Spinal cord (tissue), 9 donors: ENCODE measurements at regions not wholly inside any gene's neighbourhood (a gene's known extent, or its start where the extent isn't known, plus 50 kb on each side); places are given as distances from the start of the nearest gene placed in this dataset.

Experiments used
- DNase-seq, 6 donors: peaks; one replicate each; pipeline versions ENCODE4 v3.0.0 to v3.0.0-alpha.2; 2013 to 2015; ENCODE audit warnings: low spot score in 6 of 6, low read depth in 4 of 6
- H3K27ac ChIP-seq: one replicate; pipeline ENCODE4 v1.5.1; 2013; ENCODE audit warnings: low read depth, low read length, control low read depth
- H3K27me3 ChIP-seq: one replicate; pipeline ENCODE4 v1.6.1; 2013; ENCODE audit warnings: low read length; ENCODE audit not compliant: control insufficient read depth, insufficient read depth
- H3K36me3 ChIP-seq: one replicate; pipeline ENCODE4 v1.6.1; 2013; ENCODE audit warnings: low read length; ENCODE audit not compliant: control insufficient read depth, insufficient read depth
- H3K4me1 ChIP-seq: one replicate; pipeline ENCODE4 v1.6.1; 2013; ENCODE audit warnings: low read length; ENCODE audit not compliant: control insufficient read depth, insufficient read depth
- H3K4me3 ChIP-seq: one replicate; pipeline ENCODE4 v1.5.1; 2013; ENCODE audit warnings: low read depth, low read length, control low read depth
- H3K9me3 ChIP-seq: one replicate; pipeline ENCODE4 v1.6.1; 2013; ENCODE audit warnings: low read length; ENCODE audit not compliant: control insufficient read depth, insufficient read depth
- WGBS: methylation state at CpG from one replicate; pipeline ENCODE4 v1.1.5; 2013; ENCODE audit warnings: missing lambda C conversion rate; ENCODE audit not compliant: insufficient coverage; 5-methylcytosine and 5-hydroxymethylcytosine counted together
- donor health status: healthy.

DNA sequence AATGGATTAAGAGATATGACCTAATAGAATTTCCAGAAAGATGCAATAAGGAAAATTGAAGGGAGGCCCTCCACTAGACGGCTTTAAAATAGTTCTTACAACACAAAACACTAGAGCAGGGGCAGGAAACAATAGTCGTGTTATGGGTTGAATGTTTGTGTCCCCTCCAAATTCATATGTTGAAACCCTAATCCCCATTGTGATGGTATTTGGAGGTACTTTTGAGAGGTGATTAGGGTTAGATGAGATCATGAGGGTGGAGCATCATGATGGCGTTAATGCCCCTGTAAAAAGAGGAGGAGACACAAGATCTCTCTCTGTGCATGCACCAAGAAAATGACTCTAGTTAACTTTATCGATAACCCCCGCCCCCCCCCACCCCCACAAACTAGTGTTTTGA is 104.0 kb upstream of the HMGN3 start:
- DNase-seq, result no peak
- WGBS, result no CpG with 5 or more reads among the region's 5 CpGs
- no peak overlapping the region for H3K4me3 ChIP-seq
- H3K27ac ChIP-seq, result no peak overlapping the region
- no peaks in the 10 kb centered on the region for H3K4me1 ChIP-seq
- H3K9me3 ChIP-seq, result no peaks in the 10 kb centered on the region
- no peaks in the 10 kb centered on the region for H3K27me3 ChIP-seq
- no peaks in the 10 kb centered on the region for H3K36me3 ChIP-seq

DNA sequence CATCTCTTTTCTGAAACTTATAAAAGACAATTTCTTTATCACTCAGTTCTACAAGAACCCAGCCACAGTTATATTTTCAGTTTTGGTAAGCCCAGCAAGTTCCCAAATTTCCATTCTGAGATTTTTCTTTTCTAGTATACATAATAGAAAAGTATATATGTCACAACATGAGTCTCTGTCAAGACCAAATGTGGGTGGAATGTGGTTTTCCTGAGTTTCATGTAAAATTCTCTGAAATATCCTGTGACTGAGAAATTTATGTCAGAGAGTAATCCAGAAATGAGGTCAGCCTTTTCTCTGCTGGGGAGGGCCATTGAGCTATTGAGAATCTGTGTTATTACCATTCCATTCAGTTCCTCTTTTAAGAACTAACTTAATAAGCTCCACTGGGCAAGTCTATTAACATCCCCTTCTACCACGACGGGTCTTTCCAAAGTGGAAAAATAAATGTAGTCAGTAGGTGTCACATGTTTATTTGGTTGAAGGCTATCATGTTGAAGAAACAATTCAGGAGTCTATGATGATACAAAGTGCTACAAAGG is 100.7 kb upstream of the HMGN3 start:
- Histone ChIP-seq H3K27me3 (no peaks in the 10 kb centered on the region), H3K36me3 (no peaks in the 10 kb centered on the region), H3K27ac (no peak overlapping the region), H3K9me3 (no peaks in the 10 kb centered on the region), H3K4me3 (no peak overlapping the region), H3K4me1 (no peaks in the 10 kb centered on the region)
- DNase-seq, result no peak
- WGBS, result no CpG with 5 or more reads among the region's 2 CpGs

DNA sequence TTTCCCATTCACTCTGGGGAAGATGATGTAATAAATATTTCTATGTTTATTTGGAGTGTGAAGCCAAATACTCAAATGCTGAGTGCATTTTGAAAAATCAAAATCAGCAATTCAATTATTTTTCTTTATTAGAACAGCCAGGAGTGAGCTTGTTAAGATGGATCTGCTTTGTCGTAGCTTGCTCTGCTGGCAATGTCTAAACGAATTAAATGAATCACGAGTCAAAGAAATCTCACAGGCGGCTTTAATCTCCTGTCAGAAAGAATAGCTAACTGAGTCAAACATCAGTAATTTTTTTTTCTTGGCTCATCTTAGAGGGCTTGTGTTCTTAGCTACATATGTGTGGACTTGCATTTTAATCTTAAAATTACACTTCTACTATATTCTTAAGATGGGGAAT is 100.2 kb upstream of the HMGN3 start:
- H3K27me3 ChIP-seq, result no peaks in the 10 kb centered on the region
- no CpG with 5 or more reads among the region's 4 CpGs for WGBS
- H3K36me3 ChIP-seq, result no peaks in the 10 kb centered on the region
- H3K4me1 ChIP-seq, result no peaks in the 10 kb centered on the region
- no peaks in the 10 kb centered on the region for H3K9me3 ChIP-seq
- H3K27ac ChIP-seq, result no peak overlapping the region
- DNase-seq, result peak in 2 of 6 donors; percentile 18 to 34
- H3K4me3 ChIP-seq, result no peak overlapping the region

DNA sequence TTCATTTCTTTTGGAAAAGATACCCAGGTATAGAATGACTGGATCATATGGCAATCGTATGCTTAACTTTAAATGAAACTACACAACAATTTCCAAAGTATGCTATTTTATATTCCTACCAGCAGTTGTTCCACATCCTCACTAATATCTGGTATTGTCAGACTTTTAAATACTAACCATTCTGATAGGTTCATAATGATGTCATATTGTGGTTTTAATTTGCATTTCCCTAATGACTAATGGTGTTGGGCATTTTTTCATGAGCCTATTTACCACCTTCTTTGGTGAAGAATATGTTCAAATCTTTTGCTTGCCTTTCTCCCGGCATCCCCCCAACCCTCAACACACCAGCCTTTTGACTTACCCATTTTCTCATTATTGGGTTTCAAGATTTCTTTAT is 96.2 kb upstream of the HMGN3 start:
- DNase-seq, result no peak
- H3K9me3 ChIP-seq, result no peaks in the 10 kb centered on the region
- no peaks in the 10 kb centered on the region for H3K27me3 ChIP-seq
- H3K27ac ChIP-seq, result no peak overlapping the region
- H3K36me3 ChIP-seq, result no peaks in the 10 kb centered on the region
- no CpG with 5 or more reads among the region's 2 CpGs for WGBS
- no peaks in the 10 kb centered on the region for H3K4me1 ChIP-seq
- no peak overlapping the region for H3K4me3 ChIP-seq

DNA sequence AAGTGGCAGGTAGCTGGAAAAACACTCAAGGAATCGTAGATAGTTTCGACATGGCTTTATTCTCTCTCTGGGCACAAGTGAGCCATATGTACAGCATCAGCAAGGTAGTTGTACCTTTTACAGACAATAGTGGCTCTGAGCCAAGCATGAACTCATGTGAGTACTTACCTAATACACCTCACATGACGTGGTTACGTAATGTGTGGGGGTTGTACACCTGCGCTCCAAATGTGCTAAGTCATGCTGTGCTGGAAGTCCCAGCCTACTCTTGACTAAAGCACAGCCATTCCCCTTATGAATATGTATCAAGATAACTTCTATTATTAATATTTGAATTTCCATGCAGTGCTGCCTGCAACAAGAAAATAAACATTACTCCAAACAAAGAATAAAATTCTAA is 78.8 kb upstream of the HMGN3 start:
- DNase-seq, result no peak
- 100% methylated on average over 2 of the region's 5 CpGs for WGBS
- Histone ChIP-seq H3K27ac (no peak overlapping the region), H3K9me3 (no peaks in the 10 kb centered on the region), H3K4me1 (no peaks in the 10 kb centered on the region), H3K36me3 (no peaks in the 10 kb centered on the region), H3K27me3 (no peaks in the 10 kb centered on the region), H3K4me3 (no peak overlapping the region)

DNA sequence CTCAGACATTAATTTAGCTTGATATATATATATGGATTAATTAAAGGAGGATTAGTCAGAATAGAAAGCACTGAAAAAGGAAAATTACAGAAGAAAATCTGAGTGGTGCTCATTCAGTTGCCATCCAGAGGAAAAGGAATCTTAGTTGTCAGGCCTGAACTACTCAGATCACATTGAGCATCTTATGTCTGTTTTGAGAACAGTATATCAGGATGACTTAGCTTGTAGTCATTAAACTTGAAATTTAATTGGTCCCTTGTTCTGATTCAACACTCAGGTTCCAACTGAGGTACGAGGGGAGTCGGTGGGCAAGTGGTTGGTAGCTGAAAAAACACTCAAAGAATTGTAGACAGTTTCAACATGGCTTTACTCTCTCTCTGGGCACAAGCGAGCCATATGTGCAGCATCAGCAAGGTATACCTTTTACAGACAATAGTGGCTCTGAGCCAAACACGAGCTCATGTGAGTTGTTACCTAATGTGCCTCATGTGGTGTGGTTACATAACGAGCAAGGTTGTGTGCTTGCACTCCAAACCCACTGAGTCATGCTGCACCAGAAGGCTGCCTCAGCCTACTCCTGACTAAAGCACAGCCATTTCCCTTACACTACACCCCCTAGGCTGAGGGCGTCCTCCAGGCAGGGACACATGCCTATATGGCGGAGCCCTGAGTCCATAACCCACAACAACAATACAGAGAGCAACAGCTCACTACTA is 73.0 kb upstream of the HMGN3 start:
- Histone ChIP-seq H3K36me3 (no peaks in the 10 kb centered on the region), H3K4me1 (no peaks in the 10 kb centered on the region), H3K27ac (no peak overlapping the region), H3K9me3 (no peaks in the 10 kb centered on the region), H3K4me3 (no peak overlapping the region), H3K27me3 (no peaks in the 10 kb centered on the region)
- WGBS, result 93% methylated on average over 5 of the region's 7 CpGs
- no peak for DNase-seq

DNA sequence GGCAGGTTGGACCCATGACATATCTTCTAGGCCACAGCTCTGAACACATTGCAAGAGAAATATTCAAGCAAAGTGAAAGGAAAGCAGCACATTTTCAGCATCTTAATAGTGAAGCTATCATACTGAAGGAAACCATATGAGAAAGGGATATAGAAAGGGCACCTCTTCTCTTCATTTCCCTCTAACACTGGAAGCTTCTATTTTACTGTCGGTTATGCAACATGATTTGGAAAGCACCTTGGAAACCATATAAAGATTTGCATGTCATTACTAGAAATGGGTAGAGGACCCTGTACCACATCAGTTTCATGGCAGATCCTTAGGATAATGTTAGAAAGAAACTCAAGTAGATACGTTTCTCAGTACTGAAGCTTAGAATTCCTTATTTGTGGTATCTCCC is 70.5 kb upstream of the HMGN3 start:
- Histone ChIP-seq H3K4me1 (no peaks in the 10 kb centered on the region), H3K36me3 (no peaks in the 10 kb centered on the region), H3K9me3 (no peaks in the 10 kb centered on the region), H3K4me3 (no peak overlapping the region), H3K27me3 (no peaks in the 10 kb centered on the region), H3K27ac (no peak overlapping the region)
- 100% methylated on average over 1 of the region's 2 CpGs for WGBS
- no peak for DNase-seq

DNA sequence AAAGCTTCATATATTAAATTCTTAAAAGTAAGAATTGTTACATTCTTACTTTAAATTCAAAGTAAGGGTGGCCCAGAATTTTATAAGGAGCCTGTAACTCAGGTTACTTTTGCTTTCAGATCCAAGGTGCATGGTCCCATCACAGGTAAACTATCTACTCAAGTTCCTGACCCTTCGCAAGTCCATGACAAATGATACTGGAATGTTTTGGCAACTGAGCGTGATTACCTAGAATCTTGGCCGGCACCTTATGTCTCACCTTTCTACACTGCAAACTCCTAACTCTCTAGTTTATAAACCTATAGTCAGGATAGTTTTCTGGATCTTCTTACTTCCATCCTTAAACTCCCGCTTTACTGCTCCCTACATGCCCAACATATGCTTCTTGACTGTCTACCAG is 67.9 kb upstream of the HMGN3 start:
- Histone ChIP-seq H3K9me3 (no peaks in the 10 kb centered on the region), H3K4me3 (no peak overlapping the region), H3K27me3 (no peaks in the 10 kb centered on the region), H3K27ac (no peak overlapping the region), H3K36me3 (no peaks in the 10 kb centered on the region), H3K4me1 (no peaks in the 10 kb centered on the region)
- WGBS, result 93% methylated on average over 2 of the region's 4 CpGs
- DNase-seq, result no peak

DNA sequence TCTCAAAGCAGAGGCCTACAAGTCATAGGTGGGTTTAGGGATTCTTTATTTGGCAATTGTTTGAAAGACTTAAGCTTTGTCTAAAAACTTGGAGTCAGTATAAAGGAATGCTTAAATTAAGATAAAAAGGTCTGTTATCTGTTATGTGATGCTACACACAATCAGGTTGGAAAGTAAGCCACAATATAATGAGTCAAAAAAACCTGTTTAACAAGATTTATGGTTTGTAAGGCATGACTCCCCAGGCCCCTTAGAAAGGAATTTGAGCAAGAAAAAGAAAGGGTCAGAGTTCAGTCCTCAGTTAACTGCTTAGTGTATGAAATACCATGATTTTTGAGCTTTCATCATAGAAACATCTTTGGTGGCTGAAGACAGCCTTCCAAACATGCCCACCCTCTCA is 66.8 kb upstream of the HMGN3 start:
- Histone ChIP-seq H3K9me3 (no peaks in the 10 kb centered on the region), H3K4me1 (no peaks in the 10 kb centered on the region), H3K4me3 (no peak overlapping the region), H3K27ac (no peak overlapping the region), H3K36me3 (no peaks in the 10 kb centered on the region), H3K27me3 (no peaks in the 10 kb centered on the region)
- DNase-seq, result no peak

DNA sequence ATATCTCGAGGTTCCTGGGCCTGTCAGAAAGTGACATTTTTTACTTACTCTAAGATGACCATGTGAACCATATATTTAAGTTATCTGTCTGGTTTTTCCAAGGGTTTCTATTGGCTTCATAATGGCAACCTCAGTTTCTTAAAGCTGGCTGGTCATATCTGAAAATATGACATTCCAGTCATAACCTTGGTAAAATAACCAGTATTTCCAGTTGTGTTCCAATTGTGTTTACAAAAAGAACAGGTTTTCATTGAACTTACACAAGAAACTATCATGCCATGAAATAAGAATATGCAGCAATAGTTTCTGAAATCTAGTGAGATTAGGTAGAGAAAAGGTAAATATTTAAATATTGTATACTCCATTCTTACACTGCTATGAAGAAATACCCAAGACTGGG is 61.7 kb upstream of the HMGN3 start:
- Histone ChIP-seq H3K27me3 (no peaks in the 10 kb centered on the region), H3K27ac (no peak overlapping the region), H3K9me3 (no peaks in the 10 kb centered on the region), H3K36me3 (no peaks in the 10 kb centered on the region), H3K4me1 (no peaks in the 10 kb centered on the region), H3K4me3 (no peak overlapping the region)
- no CpG with 5 or more reads among the region's 1 CpG for WGBS
- no peak for DNase-seq
